ENCODE measurements at regions not wholly inside any gene's neighbourhood (a gene's known extent, or its start where the extent isn't known, plus 50 kb on each side); places are given as distances from the start of the nearest gene placed in this dataset.
"Not testable (repeated sequence)": the region's sequence is repeated elsewhere in the genome, so short reads cannot be mapped to it uniquely, and the experiment has no call there.

- H3K4me3 ChIP-seq (ENCODE audit: low read depth, low read length): not testable (repeated sequence)
Measured at GRCh38 chr9:64130325-64130724, 1154.7 kb downstream of the FOXD4L5 start.

- H3K4me3 ChIP-seq (ENCODE audit: low read depth, low read length): no peak overlapping the region
- TF ChIP-seq CTCF (IDR thresholded peaks at IDR 0.05; ENCODE audit: borderline replicate concordance, insufficient read depth, low read depth, low read length): no peak
Measured at GRCh38 chr9:64128572-64128971, 1156.4 kb downstream of the FOXD4L5 start.

- not testable (repeated sequence) for H3K4me3 ChIP-seq (ENCODE audit: low read depth, low read length)
Measured at GRCh38 chr9:64121602-64122001, 1163.4 kb downstream of the FOXD4L5 start.

- not testable (repeated sequence) for H3K4me3 ChIP-seq (ENCODE audit: low read depth, low read length)
Measured at GRCh38 chr9:64117329-64117728, 1167.7 kb downstream of the FOXD4L5 start.

- H3K4me3 ChIP-seq (ENCODE audit: low read depth, low read length): not testable (repeated sequence)
Measured at GRCh38 chr9:64107867-64108266, 1177.1 kb downstream of the FOXD4L5 start.

GRCh38 chr9:64107211-64107610, 1177.8 kb downstream of the FOXD4L5 start:
- not testable (repeated sequence) for H3K4me3 ChIP-seq (ENCODE audit: low read depth, low read length)

- not testable (repeated sequence) for H3K4me3 ChIP-seq (ENCODE audit: low read depth, low read length)
Measured at GRCh38 chr9:64105193-64105592, 1179.8 kb downstream of the FOXD4L5 start.

GRCh38 chr9:64101504-64101903, 1183.5 kb downstream of the FOXD4L5 start:
- H3K4me3 ChIP-seq (ENCODE audit: low read depth, low read length): not testable (repeated sequence)

GRCh38 chr9:64100571-64101155, 1184.3 kb downstream of the FOXD4L5 start:
- H3K4me3 ChIP-seq (ENCODE audit: low read depth, low read length): not testable (repeated sequence)

- not testable (repeated sequence) for H3K4me3 ChIP-seq (ENCODE audit: low read depth, low read length)
Measured at GRCh38 chr9:64085998-64086397, 1199.0 kb downstream of the FOXD4L5 start.

- not testable (repeated sequence) for H3K4me3 ChIP-seq (ENCODE audit: low read depth, low read length)
Measured at GRCh38 chr9:64071358-64072253, 1213.4 kb downstream of the FOXD4L5 start.

- not testable (repeated sequence) for H3K4me3 ChIP-seq (ENCODE audit: low read depth, low read length)
Measured at GRCh38 chr9:64070611-64071357, 1214.2 kb downstream of the FOXD4L5 start.

GRCh38 chr9:64070083-64070482, 1214.9 kb downstream of the FOXD4L5 start:
- not testable (repeated sequence) for H3K4me3 ChIP-seq (ENCODE audit: low read depth, low read length)

GRCh38 chr9:64066736-64067368, 1218.2 kb downstream of the FOXD4L5 start:
- H3K4me3 ChIP-seq (ENCODE audit: low read depth, low read length): no peak overlapping the region
- no peak for TF ChIP-seq CTCF (IDR thresholded peaks at IDR 0.05; ENCODE audit: borderline replicate concordance, insufficient read depth, low read depth, low read length)
